LoVo (cell line): ENCODE measurements at regions not wholly inside any gene's neighbourhood (a gene's known extent, or its start where the extent isn't known, plus 50 kb on each side); places are given as distances from the start of the nearest gene placed in this dataset.

ENCODE experiments used
- DNase-seq: peaks from one replicate; pipeline ENCODE4 v3.0.0-alpha.2; 2016; ENCODE audit warnings: low spot score

- no peak for DNase-seq
Measured at GRCh38 chr15:69576948-69577351, 124.3 kb downstream of the RPLP1 start.

- DNase-seq: no peak
Measured at GRCh38 chr15:69577397-69577796, 124.8 kb downstream of the RPLP1 start.

- no peak for DNase-seq
Measured at GRCh38 chr15:69578252-69578651, 125.6 kb downstream of the RPLP1 start.

- DNase-seq: peak; percentile 59
Measured at GRCh38 chr15:69578787-69579583, 126.4 kb downstream of the RPLP1 start.

- DNase-seq: no peak
Measured at GRCh38 chr15:69579950-69580618, 127.5 kb downstream of the RPLP1 start.

GRCh38 chr15:69583626-69584025 is 131.0 kb downstream of the RPLP1 start:
- no peak for DNase-seq

- DNase-seq: no peak
Measured at GRCh38 chr15:69585937-69586336, 133.3 kb downstream of the RPLP1 start.

GRCh38 chr15:69586721-69587120 is 134.1 kb downstream of the RPLP1 start:
- no peak for DNase-seq

GRCh38 chr15:69587723-69588426 is 135.3 kb downstream of the RPLP1 start:
- DNase-seq: no peak

GRCh38 chr15:69590201-69590710 is 137.6 kb downstream of the RPLP1 start:
- DNase-seq: no peak

GRCh38 chr15:69590932-69591524 is 138.4 kb downstream of the RPLP1 start:
- no peak for DNase-seq

GRCh38 chr15:69591905-69592508 is 139.4 kb downstream of the RPLP1 start:
- peak; percentile 92 for DNase-seq

- DNase-seq: no peak
Measured at GRCh38 chr15:69592954-69593353, 140.3 kb downstream of the RPLP1 start.

GRCh38 chr15:69593488-69593887 is 140.9 kb downstream of the RPLP1 start:
- DNase-seq: no peak

- peak; percentile 92 for DNase-seq
Measured at GRCh38 chr15:69593981-69594966, 141.7 kb downstream of the RPLP1 start.

- no peak for DNase-seq
Measured at GRCh38 chr15:69595009-69595791, 142.6 kb downstream of the RPLP1 start.

GRCh38 chr15:69597061-69597592 is 144.5 kb downstream of the RPLP1 start:
- DNase-seq: no peak

- DNase-seq: no peak
Measured at GRCh38 chr15:69599271-69599670, 146.7 kb downstream of the RPLP1 start.

- DNase-seq: no peak
Measured at GRCh38 chr15:69600556-69601085, 148.0 kb downstream of the RPLP1 start.
